HuH-7 (cell line): ENCODE measurements at regions not wholly inside any gene's neighbourhood (a gene's known extent, or its start where the extent isn't known, plus 50 kb on each side); places are given as distances from the start of the nearest gene placed in this dataset.

Experiments used
- DNase-seq: peaks from one replicate; pipeline ENCODE4 v3.0.0; 2011; ENCODE audit warnings: low spot score

GRCh38 chr13:73390100-73390499 lies 331.3 kb downstream of the KLF5 start:
- no peak for DNase-seq

DNA sequence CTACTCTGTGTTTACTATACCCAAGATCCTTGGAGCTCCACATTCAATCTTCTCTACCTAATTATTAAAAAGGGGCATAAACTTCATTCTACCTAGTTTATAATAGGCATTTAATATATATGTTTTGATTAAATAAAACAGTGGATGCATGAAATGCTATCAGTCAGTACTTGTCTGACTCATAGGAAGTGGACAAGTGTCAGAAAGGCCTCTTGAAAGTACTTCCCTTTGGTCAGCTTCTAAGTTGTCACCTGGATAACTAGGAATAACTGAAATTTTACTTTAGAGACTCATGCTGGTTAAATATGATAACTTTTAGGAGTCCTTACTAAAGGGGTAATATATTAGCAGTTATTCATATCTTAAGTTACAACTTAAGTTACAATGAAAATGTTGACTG lies 329.8 kb downstream of the KLF5 start:
- no peak for DNase-seq

GRCh38 chr13:73387318-73387717 lies 328.5 kb downstream of the KLF5 start:
- DNase-seq, result no peak

DNA sequence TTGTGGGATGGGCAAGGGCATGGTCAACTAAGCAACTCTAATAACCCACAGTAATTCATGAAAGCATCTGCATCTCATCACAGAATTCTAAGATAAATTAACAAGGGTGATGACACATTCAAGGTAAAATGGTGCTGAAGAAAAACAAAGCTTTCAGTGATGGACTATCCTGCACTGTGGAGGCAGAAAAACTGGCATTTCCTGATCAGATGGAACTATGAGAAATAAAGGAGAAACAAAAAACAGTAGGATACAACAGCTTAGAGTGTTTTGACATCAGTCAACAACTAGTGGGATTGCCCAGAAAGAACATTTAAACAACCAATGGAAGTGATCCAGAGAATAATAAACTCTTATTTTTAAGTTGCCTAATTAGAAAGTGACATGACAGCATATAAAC lies 327.0 kb downstream of the KLF5 start:
- DNase-seq, result no peak

DNA sequence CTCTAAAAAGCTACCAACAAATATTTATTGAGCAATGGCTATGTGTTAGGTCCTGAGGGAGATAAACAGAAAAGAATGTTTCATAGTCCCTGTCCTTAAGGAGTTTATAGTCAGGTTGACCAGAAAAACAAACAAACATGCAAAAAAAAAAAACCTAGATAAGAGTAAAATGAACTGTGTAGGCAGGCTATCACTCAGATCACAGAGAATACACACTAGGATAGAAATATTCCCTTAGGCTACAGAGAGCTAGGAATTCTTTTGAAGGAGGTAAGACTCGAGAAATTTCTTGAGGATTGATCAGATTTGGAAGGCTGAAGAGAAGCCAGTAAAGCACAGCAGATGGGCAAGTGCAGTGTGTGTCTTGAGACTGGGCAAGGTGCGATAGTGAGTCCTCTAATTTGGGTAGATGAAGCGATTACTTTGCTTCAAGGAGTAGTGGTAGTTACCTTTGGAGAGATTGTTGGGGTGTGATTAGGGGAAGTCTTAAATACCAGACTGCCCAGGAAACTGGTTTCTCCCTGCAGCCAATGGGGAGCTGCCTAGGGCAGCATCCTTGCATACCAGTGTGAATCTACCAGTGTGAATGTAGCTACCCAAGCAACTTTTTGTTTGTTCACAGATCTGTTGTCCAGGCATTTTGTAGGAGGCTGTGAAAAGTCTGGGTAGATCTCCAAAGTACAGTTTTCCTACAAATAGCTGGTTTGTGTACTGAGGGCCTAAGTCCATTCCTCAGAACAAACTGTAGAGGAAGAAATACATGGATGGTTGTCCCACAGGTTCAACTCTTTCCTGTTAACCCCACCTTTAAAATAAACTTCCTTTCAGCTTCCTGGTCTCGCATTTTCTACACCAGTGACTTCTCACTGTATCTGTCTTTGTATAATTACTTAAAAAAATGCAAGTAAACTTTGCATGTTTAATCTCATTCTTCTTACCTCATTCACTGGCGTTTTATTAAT lies 314.1 kb downstream of the KLF5 start:
- DNase-seq, result no peak

DNA sequence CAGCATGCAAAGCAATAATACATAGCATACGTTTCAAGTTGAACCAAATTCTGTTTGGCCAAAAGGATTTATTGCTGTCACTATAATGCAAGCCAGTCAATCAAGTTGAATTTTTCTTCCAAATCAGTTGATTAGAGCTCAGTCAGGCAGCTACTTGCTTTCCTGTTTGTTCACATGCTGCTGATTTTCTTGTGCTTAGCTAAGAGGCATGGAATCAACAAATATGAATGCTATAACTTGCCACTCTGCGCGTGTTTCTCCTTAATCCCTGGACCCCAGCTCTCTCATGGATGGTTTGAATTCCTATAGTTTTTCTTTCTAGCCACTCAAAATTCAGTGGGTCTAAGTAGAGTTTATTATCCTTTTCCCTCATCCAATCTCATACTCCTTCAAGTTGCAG lies 311.3 kb downstream of the KLF5 start:
- no peak for DNase-seq

GRCh38 chr13:73369095-73369494 lies 310.3 kb downstream of the KLF5 start:
- DNase-seq, result no peak

- peak; percentile 17 for DNase-seq
Measured at GRCh38 chr13:73368608-73369007, 309.8 kb downstream of the KLF5 start.

DNA sequence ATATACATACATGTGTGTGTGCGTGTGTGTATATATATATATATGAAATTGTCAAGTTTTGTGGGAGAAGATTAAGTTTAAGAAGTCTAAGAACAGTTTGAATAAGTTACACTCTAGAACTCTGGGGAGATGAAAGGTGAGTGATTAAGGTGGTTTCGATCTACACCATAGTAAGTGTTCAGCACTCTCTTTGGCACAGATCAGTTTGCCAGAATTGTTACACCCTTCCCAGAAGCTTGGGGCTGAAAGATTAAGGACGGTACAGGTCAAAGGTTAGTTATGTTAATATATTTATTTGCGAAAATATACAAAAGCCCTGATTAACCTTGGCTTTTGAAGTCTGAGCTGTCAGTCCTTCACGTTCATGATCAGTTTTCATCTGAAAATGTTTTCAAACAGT lies 309.1 kb downstream of the KLF5 start:
- no peak for DNase-seq

DNA sequence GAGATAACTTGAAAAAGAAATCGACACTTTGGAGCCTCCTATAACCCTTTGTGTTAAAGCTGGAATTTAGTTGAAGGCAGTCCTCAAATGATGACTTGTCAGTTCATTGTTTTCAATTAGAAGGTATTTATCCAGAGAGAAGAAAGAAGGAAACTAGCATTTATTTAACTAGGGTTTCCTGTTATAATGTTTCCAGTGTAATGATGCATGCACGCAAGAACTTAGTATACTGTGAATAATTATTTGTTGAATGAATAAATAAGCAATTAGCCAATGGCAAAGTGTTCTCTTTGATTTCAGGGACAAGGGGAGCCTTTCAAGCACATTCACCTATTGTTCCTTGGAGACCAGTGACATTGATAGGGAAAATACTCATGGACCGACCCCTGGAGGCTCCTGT lies 307.4 kb downstream of the KLF5 start:
- DNase-seq, result no peak

DNA sequence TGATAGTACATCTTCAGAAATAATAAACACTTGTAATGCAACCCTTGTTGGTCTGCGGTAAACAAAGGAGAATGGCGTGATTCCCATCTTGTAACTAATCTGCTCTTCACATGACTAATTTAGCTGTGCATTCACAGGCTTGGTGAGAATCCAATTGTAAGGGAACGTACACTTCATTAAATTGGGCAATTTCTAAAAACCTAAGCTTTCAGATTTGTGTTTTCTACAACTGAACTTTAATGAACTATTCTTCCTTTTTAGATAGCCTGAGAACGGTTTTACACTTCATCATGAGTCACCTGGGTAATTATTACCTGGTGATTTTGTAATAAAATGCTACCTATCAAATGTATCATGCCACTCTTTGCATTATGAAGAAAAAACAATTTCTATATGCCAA lies 306.9 kb downstream of the KLF5 start:
- no peak for DNase-seq

GRCh38 chr13:73365252-73365651 lies 306.4 kb downstream of the KLF5 start:
- no peak for DNase-seq

- no peak for DNase-seq
Measured at GRCh38 chr13:73364736-73365135, 305.9 kb downstream of the KLF5 start.

DNA sequence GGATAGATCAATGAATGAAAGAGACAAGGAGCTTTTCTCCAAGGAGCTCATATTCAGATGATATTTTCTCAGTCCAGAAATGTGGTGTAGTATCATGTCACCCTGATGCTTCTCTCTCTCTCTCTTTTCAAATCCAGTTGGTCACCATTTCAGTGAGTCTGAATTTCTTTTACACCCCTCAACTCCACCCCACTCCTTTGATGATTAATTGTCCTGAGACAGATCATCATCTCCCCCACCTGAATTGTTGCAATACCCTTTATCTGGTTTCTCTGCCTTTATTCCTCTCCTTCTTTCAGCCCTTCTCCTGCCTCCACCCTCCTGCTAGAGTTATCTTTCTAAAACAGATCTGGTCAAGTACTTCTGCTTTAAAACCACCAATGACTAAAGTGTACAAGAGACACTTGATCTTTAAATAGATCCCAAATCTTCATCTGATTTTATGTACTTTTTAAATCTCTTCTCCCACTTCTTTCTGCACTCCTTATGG lies 299.8 kb downstream of the KLF5 start:
- no peak for DNase-seq

DNA sequence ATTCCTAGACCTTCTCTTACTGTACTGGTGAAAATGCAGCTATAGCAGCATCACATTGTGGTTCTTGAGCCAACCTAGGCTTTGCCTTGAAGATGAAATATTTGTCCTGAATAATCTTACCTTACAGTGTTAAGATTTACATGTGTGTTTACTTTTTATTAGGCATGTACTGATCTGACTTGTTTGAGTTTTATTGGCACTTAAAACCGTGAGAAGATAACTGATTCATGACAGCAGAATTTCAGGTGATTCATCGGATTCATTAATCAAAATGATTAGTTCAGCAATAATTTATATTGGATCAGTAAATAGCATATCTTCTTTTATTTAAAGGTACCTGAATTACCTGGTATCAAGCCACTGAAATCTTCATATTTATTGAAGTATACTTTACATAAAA lies 296.3 kb downstream of the KLF5 start:
- DNase-seq, result no peak

- DNase-seq, result no peak
Measured at GRCh38 chr13:73351730-73352129, 292.9 kb downstream of the KLF5 start.

- DNase-seq, result no peak
Measured at GRCh38 chr13:73341748-73342147, 282.9 kb downstream of the KLF5 start.

DNA sequence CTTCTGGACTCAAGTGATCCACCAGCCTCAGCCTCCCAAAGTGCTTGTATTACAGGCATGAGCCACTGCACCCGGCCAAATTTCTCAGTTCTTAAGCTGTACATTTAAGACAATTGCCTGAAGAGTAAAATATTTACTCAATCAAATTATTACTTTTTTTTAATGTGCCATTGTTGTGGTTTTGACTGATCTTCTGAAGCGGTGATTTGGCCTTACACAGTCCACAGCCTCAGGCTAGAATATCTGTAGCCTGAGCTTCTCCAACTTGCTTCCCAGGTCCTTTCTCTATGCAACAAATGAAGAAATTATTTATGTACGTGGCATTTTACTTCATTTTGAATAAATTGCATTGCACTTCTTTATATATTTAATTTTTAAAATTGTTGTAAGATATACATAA lies 281.3 kb downstream of the KLF5 start:
- no peak for DNase-seq

- DNase-seq, result no peak
Measured at GRCh38 chr13:73339086-73339485, 280.3 kb downstream of the KLF5 start.

DNA sequence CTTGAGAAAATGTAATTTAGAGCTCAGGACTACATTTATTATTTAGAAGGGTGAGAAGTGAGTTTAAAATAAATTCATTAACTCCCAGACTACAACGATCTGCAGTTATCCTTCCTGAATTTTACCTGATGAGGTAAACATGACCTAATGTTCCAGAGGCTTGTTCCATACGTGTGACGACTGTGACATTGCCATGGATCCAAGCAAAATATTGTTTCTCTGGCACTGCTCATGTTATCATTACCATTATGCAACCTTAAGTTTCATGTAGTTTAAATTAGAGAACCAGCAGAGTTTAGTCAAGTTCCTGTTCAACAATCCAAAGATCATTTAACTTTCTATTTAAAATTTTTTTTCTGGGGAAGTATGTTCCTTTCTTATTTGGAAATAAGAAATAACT lies 279.6 kb downstream of the KLF5 start:
- DNase-seq, result no peak

- DNase-seq, result no peak
Measured at GRCh38 chr13:73337532-73337931, 278.7 kb downstream of the KLF5 start.

GRCh38 chr13:73336773-73337172 lies 278.0 kb downstream of the KLF5 start:
- DNase-seq, result peak; percentile 5

GRCh38 chr13:73335944-73336343 lies 277.1 kb downstream of the KLF5 start:
- no peak for DNase-seq

- DNase-seq, result no peak
Measured at GRCh38 chr13:73335210-73335609, 276.4 kb downstream of the KLF5 start.
